ENCODE measurements at regions not wholly inside any gene's neighbourhood (a gene's known extent, or its start where the extent isn't known, plus 50 kb on each side); places are given as distances from the start of the nearest gene placed in this dataset.

- Histone ChIP-seq H3K36me3 (replicated peaks; ENCODE audit: insufficient read depth, low read length) (no peaks in the 10 kb centered on the region), H3K4me1 (ENCODE audit: low read length) (peaks cover 2% of the 10 kb centered on the region; the same call in 1 of the 2 replicates), H2AFZ (ENCODE audit: low read length) (no peak overlapping the region), H3K79me2 (ENCODE audit: low read length) (no peaks in the 10 kb centered on the region), H3K9ac (ENCODE audit: low read length) (no peak overlapping the region), H3F3A (ENCODE audit: insufficient read depth, low read length) (no peaks in the 10 kb centered on the region), H3K27ac (ENCODE audit: low read length) (no peak overlapping the region), H4K20me1 (ENCODE audit: insufficient read depth, low read length) (no peaks in the 10 kb centered on the region), H3K4me2 (ENCODE audit: low read depth, low read length) (no peak overlapping the region), H3K4me3 (ENCODE audit: low read length) (no peak overlapping the region), H3K27me3 (replicated peaks; ENCODE audit: insufficient read depth, low read length) (no peaks in the 10 kb centered on the region), H3K9me2 (replicated peaks; ENCODE audit: insufficient read depth, low read length) (no peaks in the 10 kb centered on the region), H3K9me3 (replicated peaks; ENCODE audit: insufficient read depth, low read length) (no peaks in the 10 kb centered on the region)
- no peak for DNase-seq
- TF ChIP-seq EZH2 (optimal IDR thresholded peaks at IDR 0.05; ENCODE audit: low read depth, low read length) (no peak), CTCF (IDR thresholded peaks at IDR 0.05; ENCODE audit: low read length) (no peak), EZH2phosphoT487 (IDR thresholded peaks at IDR 0.05; ENCODE audit: low read length) (no peak)
Observed at GRCh38 chr7:17239683-17240521, 58.5 kb upstream of the AHR start.

GRCh38 chr7:17242504-17242903, 55.9 kb upstream of the AHR start:
- DNase-seq: no peak
- TF ChIP-seq CTCF (IDR thresholded peaks at IDR 0.05; ENCODE audit: low read length): no peak
- TF ChIP-seq EZH2phosphoT487 (IDR thresholded peaks at IDR 0.05; ENCODE audit: low read length): no peak
- TF ChIP-seq EZH2 (optimal IDR thresholded peaks at IDR 0.05; ENCODE audit: low read depth, low read length): no peak
- no peaks in the 10 kb centered on the region for H3K79me2 ChIP-seq (ENCODE audit: low read length)
- H3K9me2 ChIP-seq (replicated peaks; ENCODE audit: insufficient read depth, low read length): no peaks in the 10 kb centered on the region
- H3K4me3 ChIP-seq (ENCODE audit: low read length): no peak overlapping the region
- H3K36me3 ChIP-seq (replicated peaks; ENCODE audit: insufficient read depth, low read length): no peaks in the 10 kb centered on the region
- no peaks in the 10 kb centered on the region for H3F3A ChIP-seq (ENCODE audit: insufficient read depth, low read length)
- H3K9ac ChIP-seq (ENCODE audit: low read length): no peak overlapping the region
- H3K9me3 ChIP-seq (replicated peaks; ENCODE audit: insufficient read depth, low read length): no peaks in the 10 kb centered on the region
- no peak overlapping the region for H3K4me2 ChIP-seq (ENCODE audit: low read depth, low read length)
- H3K27me3 ChIP-seq (replicated peaks; ENCODE audit: insufficient read depth, low read length): no peaks in the 10 kb centered on the region
- no peaks in the 10 kb centered on the region for H3K4me1 ChIP-seq (ENCODE audit: low read length)
- no peak overlapping the region for H3K27ac ChIP-seq (ENCODE audit: low read length)
- H2AFZ ChIP-seq (ENCODE audit: low read length): no peak overlapping the region
- H4K20me1 ChIP-seq (ENCODE audit: insufficient read depth, low read length): no peaks in the 10 kb centered on the region

- Histone ChIP-seq H3K79me2 (ENCODE audit: low read length) (no peaks in the 10 kb centered on the region), H3K9me2 (replicated peaks; ENCODE audit: insufficient read depth, low read length) (no peaks in the 10 kb centered on the region), H3K36me3 (replicated peaks; ENCODE audit: insufficient read depth, low read length) (no peaks in the 10 kb centered on the region), H3K9me3 (replicated peaks; ENCODE audit: insufficient read depth, low read length) (no peaks in the 10 kb centered on the region), H3K4me2 (ENCODE audit: low read depth, low read length) (no peak overlapping the region), H3K27me3 (replicated peaks; ENCODE audit: insufficient read depth, low read length) (no peaks in the 10 kb centered on the region), H3K27ac (ENCODE audit: low read length) (no peak overlapping the region), H3K4me1 (ENCODE audit: low read length) (no peaks in the 10 kb centered on the region), H3K9ac (ENCODE audit: low read length) (no peak overlapping the region), H4K20me1 (ENCODE audit: insufficient read depth, low read length) (no peaks in the 10 kb centered on the region), H3K4me3 (ENCODE audit: low read length) (no peak overlapping the region), H2AFZ (ENCODE audit: low read length) (no peak overlapping the region), H3F3A (ENCODE audit: insufficient read depth, low read length) (no peaks in the 10 kb centered on the region)
- TF ChIP-seq CTCF (IDR thresholded peaks at IDR 0.05; ENCODE audit: low read length): no peak
- no peak for TF ChIP-seq EZH2 (optimal IDR thresholded peaks at IDR 0.05; ENCODE audit: low read depth, low read length)
- no peak for TF ChIP-seq EZH2phosphoT487 (IDR thresholded peaks at IDR 0.05; ENCODE audit: low read length)
- DNase-seq: no peak
Observed at GRCh38 chr7:17244786-17245185, 53.7 kb upstream of the AHR start.

Measured in MM.1S (cell line).